ENCODE measurements at regions not wholly inside any gene's neighbourhood (a gene's known extent, or its start where the extent isn't known, plus 50 kb on each side); places are given as distances from the start of the nearest gene placed in this dataset. TPM values are rescaled to one million over a fixed set of nuclear protein-coding genes. Genes with fewer than 3 reads are reported as not detected.

Small RNA genes lying in the stretch of these regions (microRNA-seq; reads per million reads assigned to microRNA genes)
- gene MIR6078, result not detected
